ENCODE measurements at regions not wholly inside any gene's neighbourhood (a gene's known extent, or its start where the extent isn't known, plus 50 kb on each side); places are given as distances from the start of the nearest gene placed in this dataset.
"Not testable (repeated sequence)": the region's sequence is repeated elsewhere in the genome, so short reads cannot be mapped to it uniquely, and the experiment has no call there.

DNA sequence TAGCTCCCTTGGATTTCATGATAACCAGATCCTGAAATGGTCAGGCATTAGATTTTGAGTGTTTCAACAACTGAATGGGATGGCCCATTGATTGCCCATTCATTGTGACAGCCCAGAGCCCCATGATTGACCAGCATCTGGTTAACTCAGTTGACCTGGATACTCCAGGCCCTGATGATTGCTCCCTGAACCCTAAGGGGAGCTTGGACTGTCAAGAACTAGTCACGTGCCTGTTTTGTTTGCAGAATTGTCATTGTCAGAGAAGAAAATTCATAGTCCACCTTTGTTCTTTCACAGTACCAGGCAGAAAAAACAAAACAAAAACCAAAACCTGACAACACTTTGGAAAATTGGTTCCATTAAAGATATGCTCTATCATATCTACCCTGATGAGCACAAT is 241.3 kb upstream of the ONECUT1 start:
- Histone ChIP-seq H3K36me3 (ENCODE audit: control insufficient read depth in 1 of 2, insufficient read depth in 2 of 2, low read length in 2 of 2) (no peaks in the 10 kb centered on the region), H3K4me1 (ENCODE audit: control insufficient read depth in 1 of 2, insufficient read depth in 2 of 2, low read length in 2 of 2) (no peaks in the 10 kb centered on the region), H3K9ac (ENCODE audit: low read depth in 1 of 2, low read length in 2 of 2) (no peak overlapping the region), H3K4me3 (ENCODE audit: low read depth in 1 of 2, low read length in 2 of 2) (no peak overlapping the region), H3K9me3 (ENCODE audit: control insufficient read depth in 1 of 2, low read length in 2 of 2) (no peaks in the 10 kb centered on the region), H3K27me3 (ENCODE audit: control insufficient read depth in 1 of 2, insufficient read depth in 2 of 2, low read length in 2 of 2) (no peaks in the 10 kb centered on the region), H3K27ac (ENCODE audit: low read depth, low read length) (no peak overlapping the region)

DNA sequence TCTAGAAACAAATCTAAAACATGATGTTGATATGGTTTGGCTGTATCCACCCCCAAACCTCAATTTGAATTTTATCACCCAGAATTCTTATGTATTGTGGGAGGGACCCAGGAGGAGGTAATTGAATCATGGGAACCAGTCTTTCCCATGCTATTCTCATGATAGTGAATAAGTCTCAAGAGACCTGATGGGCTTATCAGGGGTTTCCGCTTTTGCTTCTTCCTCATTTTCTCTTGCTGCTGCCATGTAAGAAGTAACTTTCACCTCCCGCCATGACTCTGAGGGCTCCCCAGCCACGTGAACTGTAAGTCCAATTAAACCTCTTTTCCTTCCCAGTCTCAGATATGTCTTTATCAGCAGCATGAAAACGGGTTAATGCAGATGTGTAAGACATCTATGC is 232.7 kb upstream of the ONECUT1 start:
- no peaks in the 10 kb centered on the region for H3K4me1 ChIP-seq (ENCODE audit: control insufficient read depth in 1 of 2, insufficient read depth in 2 of 2, low read length in 2 of 2)
- no peaks in the 10 kb centered on the region for H3K9me3 ChIP-seq (ENCODE audit: control insufficient read depth in 1 of 2, low read length in 2 of 2)
- H3K4me3 ChIP-seq (ENCODE audit: low read depth in 1 of 2, low read length in 2 of 2) = no peak overlapping the region
- H3K27me3 ChIP-seq (ENCODE audit: control insufficient read depth in 1 of 2, insufficient read depth in 2 of 2, low read length in 2 of 2) = no peaks in the 10 kb centered on the region
- no peak overlapping the region for H3K27ac ChIP-seq (ENCODE audit: low read depth, low read length)
- H3K36me3 ChIP-seq (ENCODE audit: control insufficient read depth in 1 of 2, insufficient read depth in 2 of 2, low read length in 2 of 2) = no peaks in the 10 kb centered on the region
- H3K9ac ChIP-seq (ENCODE audit: low read depth in 1 of 2, low read length in 2 of 2) = no peak overlapping the region

DNA sequence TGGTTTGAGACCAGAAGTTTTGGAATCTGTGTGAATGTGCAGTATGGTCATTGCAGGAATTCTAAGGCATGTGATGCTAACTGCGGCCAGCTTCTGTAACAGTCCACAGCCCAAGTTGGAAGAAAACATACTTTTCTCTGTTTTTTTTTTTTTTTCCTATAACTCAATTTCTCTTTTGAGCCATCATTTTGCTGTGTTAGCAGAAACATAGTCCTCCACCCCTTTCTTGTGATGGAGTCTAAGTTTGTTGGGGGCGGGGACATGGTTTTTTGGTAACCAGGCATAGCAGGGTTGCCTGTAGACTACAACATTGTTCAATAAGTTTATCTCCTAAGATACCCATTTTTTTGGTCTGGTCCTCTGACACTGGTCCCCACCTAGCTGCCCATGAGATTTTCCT is 223.2 kb upstream of the ONECUT1 start:
- H3K4me3 ChIP-seq (ENCODE audit: low read depth in 1 of 2, low read length in 2 of 2) = no peak overlapping the region
- H3K9me3 ChIP-seq (ENCODE audit: control insufficient read depth in 1 of 2, low read length in 2 of 2) = no peaks in the 10 kb centered on the region
- H3K9ac ChIP-seq (ENCODE audit: low read depth in 1 of 2, low read length in 2 of 2) = no peak overlapping the region
- H3K27me3 ChIP-seq (ENCODE audit: control insufficient read depth in 1 of 2, insufficient read depth in 2 of 2, low read length in 2 of 2) = no peaks in the 10 kb centered on the region
- no peaks in the 10 kb centered on the region for H3K36me3 ChIP-seq (ENCODE audit: control insufficient read depth in 1 of 2, insufficient read depth in 2 of 2, low read length in 2 of 2)
- no peaks in the 10 kb centered on the region for H3K4me1 ChIP-seq (ENCODE audit: control insufficient read depth in 1 of 2, insufficient read depth in 2 of 2, low read length in 2 of 2)
- no peak overlapping the region for H3K27ac ChIP-seq (ENCODE audit: low read depth, low read length)

DNA sequence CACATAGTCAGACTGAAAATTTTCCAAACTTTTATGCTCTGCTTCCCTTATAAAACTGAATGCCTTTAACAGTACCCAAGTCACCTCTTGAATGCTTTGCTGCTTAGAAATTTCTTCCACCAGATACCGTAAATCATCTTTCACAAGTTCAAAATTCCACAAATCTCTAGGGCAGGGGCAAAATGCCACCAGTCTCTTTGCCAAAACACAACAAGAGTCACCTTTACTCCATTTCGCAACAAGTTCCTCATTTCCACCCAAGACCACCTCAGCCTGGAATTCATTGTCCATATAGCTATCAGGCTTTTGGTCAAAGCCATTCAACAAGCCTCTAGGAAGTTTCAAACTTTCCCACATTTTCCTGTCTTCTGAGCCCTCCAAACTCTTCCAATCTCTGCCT is 221.6 kb upstream of the ONECUT1 start:
- H3K27ac ChIP-seq (ENCODE audit: low read depth, low read length); H3K4me3 ChIP-seq (ENCODE audit: low read depth in 1 of 2, low read length in 2 of 2); H3K36me3 ChIP-seq (ENCODE audit: control insufficient read depth in 1 of 2, insufficient read depth in 2 of 2, low read length in 2 of 2); H3K27me3 ChIP-seq (ENCODE audit: control insufficient read depth in 1 of 2, insufficient read depth in 2 of 2, low read length in 2 of 2); H3K4me1 ChIP-seq (ENCODE audit: control insufficient read depth in 1 of 2, insufficient read depth in 2 of 2, low read length in 2 of 2); H3K9me3 ChIP-seq (ENCODE audit: control insufficient read depth in 1 of 2, low read length in 2 of 2); H3K9ac ChIP-seq (ENCODE audit: low read depth in 1 of 2, low read length in 2 of 2): not testable (repeated sequence)

DNA sequence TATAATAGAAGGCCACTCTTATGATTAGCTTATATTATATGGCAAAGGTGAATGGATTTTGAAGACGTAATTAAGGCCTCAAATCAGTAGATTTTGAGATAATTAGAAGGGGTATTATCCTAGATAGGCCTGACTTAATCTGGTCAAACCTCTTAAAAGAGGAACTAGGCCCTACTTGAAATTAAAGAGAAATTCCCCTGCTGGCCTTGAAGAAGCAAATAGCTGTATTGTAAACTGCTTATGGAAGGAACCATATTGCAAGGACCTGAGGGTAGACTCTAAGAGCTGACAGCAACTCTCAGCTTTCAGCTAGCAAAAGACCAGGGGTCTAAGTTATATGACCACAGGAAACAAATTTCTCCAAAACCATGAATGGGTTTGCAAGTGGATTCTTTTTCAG is 219.0 kb upstream of the ONECUT1 start:
- Histone ChIP-seq H3K36me3 (ENCODE audit: control insufficient read depth in 1 of 2, insufficient read depth in 2 of 2, low read length in 2 of 2) (no peaks in the 10 kb centered on the region), H3K4me1 (ENCODE audit: control insufficient read depth in 1 of 2, insufficient read depth in 2 of 2, low read length in 2 of 2) (no peaks in the 10 kb centered on the region), H3K4me3 (ENCODE audit: low read depth in 1 of 2, low read length in 2 of 2) (no peak overlapping the region), H3K9ac (ENCODE audit: low read depth in 1 of 2, low read length in 2 of 2) (no peak overlapping the region), H3K27ac (ENCODE audit: low read depth, low read length) (no peak overlapping the region), H3K9me3 (ENCODE audit: control insufficient read depth in 1 of 2, low read length in 2 of 2) (no peaks in the 10 kb centered on the region), H3K27me3 (ENCODE audit: control insufficient read depth in 1 of 2, insufficient read depth in 2 of 2, low read length in 2 of 2) (no peaks in the 10 kb centered on the region)

DNA sequence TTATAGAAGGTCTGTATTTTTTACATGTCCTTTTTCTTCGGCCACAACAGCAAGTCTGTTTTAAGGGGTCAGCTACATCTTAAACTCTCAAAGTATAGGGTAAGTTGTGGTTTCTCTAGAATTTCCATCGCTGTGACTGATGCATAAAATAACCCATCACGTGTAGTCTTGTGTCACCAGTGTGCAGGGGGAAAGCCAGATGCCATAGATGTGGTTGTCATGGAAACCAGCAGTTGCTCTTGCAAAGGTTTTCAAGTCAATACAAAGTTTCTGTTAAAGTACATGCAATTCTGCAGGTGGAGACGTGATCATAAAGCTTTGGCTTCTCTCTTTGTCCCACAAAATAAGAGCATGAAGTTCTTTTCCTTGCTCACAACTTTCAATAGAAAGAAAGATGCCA is 210.3 kb upstream of the ONECUT1 start:
- Histone ChIP-seq H3K4me1 (ENCODE audit: control insufficient read depth in 1 of 2, insufficient read depth in 2 of 2, low read length in 2 of 2) (no peaks in the 10 kb centered on the region), H3K27ac (ENCODE audit: low read depth, low read length) (no peak overlapping the region), H3K36me3 (ENCODE audit: control insufficient read depth in 1 of 2, insufficient read depth in 2 of 2, low read length in 2 of 2) (no peaks in the 10 kb centered on the region), H3K9ac (ENCODE audit: low read depth in 1 of 2, low read length in 2 of 2) (no peak overlapping the region), H3K4me3 (ENCODE audit: low read depth in 1 of 2, low read length in 2 of 2) (no peak overlapping the region), H3K9me3 (ENCODE audit: control insufficient read depth in 1 of 2, low read length in 2 of 2) (peaks cover 0 to 4% of the 10 kb centered on the region in 2 donors), H3K27me3 (ENCODE audit: control insufficient read depth in 1 of 2, insufficient read depth in 2 of 2, low read length in 2 of 2) (no peaks in the 10 kb centered on the region)

DNA sequence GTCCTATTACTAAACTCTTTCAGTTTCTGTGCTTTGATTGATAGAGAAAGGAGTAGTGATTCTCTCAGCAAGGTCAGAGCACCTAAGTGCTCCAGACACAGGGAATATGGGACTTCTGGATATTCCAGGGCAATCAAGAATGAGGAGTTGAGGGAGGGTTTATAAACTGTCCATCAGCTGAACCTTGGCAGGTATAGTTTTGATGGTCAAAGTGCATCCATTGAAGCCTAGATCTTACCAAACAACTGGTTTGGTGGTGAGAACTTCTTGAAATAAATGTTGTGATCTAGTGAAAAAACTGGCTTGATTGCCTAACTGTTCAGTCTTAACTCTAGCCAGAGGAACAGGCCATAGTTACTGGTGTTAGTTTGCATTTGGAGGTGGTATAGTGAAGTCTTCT is 207.0 kb upstream of the ONECUT1 start:
- Histone ChIP-seq H3K4me1 (ENCODE audit: control insufficient read depth in 1 of 2, insufficient read depth in 2 of 2, low read length in 2 of 2) (no peaks in the 10 kb centered on the region), H3K4me3 (ENCODE audit: low read depth in 1 of 2, low read length in 2 of 2) (no peak overlapping the region), H3K9ac (ENCODE audit: low read depth in 1 of 2, low read length in 2 of 2) (no peak overlapping the region), H3K36me3 (ENCODE audit: control insufficient read depth in 1 of 2, insufficient read depth in 2 of 2, low read length in 2 of 2) (no peaks in the 10 kb centered on the region), H3K27me3 (ENCODE audit: control insufficient read depth in 1 of 2, insufficient read depth in 2 of 2, low read length in 2 of 2) (no peaks in the 10 kb centered on the region), H3K27ac (ENCODE audit: low read depth, low read length) (no peak overlapping the region), H3K9me3 (ENCODE audit: control insufficient read depth in 1 of 2, low read length in 2 of 2) (peaks cover 0 to 4% of the 10 kb centered on the region in 2 donors)

DNA sequence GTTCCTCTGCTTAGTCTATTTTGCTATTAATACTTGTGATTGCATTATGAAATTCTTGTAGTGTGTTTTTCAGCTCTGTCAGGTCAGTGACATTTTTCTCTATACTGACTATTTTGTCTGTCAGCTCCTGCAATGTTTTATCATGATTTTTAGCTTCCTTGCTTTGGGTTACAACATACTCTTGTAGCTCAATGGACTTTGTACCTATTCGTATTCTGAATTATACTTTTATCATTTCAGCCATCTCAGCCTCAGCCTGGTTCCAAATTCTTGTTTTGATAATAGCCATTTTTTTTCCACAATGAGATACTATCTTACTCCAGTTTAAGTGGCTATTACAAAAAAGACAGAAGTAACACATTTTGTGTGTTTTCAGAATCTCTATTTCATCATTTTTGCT is 204.2 kb upstream of the ONECUT1 start:
- no peak overlapping the region for H3K27ac ChIP-seq (ENCODE audit: low read depth, low read length)

DNA sequence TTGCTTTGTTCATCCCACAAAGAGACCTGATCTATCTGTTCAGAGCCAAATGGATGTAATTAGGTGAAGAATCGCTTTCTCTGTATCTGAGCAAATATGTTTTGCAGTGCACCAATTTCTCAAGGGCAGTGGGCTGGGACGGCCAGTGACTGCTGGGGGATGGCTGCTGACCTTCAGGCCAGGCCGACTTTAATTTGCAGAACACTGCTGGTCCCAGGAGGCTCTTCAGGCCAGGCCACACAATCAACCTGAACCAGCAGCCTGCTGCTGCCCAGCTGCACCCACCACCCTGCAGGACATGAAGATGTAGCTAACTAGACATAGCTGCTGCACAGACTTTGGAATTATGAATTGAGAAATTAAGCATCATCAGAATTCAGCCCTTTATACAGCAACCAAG is 194.4 kb upstream of the ONECUT1 start:
- Histone ChIP-seq H3K27me3 (ENCODE audit: control insufficient read depth in 1 of 2, insufficient read depth in 2 of 2, low read length in 2 of 2) (no peaks in the 10 kb centered on the region), H3K27ac (ENCODE audit: low read depth, low read length) (no peak overlapping the region), H3K4me1 (ENCODE audit: control insufficient read depth in 1 of 2, insufficient read depth in 2 of 2, low read length in 2 of 2) (no peaks in the 10 kb centered on the region), H3K4me3 (ENCODE audit: low read depth in 1 of 2, low read length in 2 of 2) (no peak overlapping the region), H3K36me3 (ENCODE audit: control insufficient read depth in 1 of 2, insufficient read depth in 2 of 2, low read length in 2 of 2) (no peaks in the 10 kb centered on the region), H3K9ac (ENCODE audit: low read depth in 1 of 2, low read length in 2 of 2) (no peak overlapping the region), H3K9me3 (ENCODE audit: control insufficient read depth in 1 of 2, low read length in 2 of 2) (no peaks in the 10 kb centered on the region)

More for the DNA sequence above, 204.2 kb upstream of the ONECUT1 start:
- no peaks in the 10 kb centered on the region for H3K27me3 ChIP-seq (ENCODE audit: control insufficient read depth in 1 of 2, insufficient read depth in 2 of 2, low read length in 2 of 2)
- no peak overlapping the region for H3K4me3 ChIP-seq (ENCODE audit: low read depth in 1 of 2, low read length in 2 of 2)
- peaks cover 0 to 4% of the 10 kb centered on the region in 2 donors for H3K9me3 ChIP-seq (ENCODE audit: control insufficient read depth in 1 of 2, low read length in 2 of 2)
- H3K4me1 ChIP-seq (ENCODE audit: control insufficient read depth in 1 of 2, insufficient read depth in 2 of 2, low read length in 2 of 2) = no peaks in the 10 kb centered on the region
- no peaks in the 10 kb centered on the region for H3K36me3 ChIP-seq (ENCODE audit: control insufficient read depth in 1 of 2, insufficient read depth in 2 of 2, low read length in 2 of 2)
- no peak overlapping the region for H3K9ac ChIP-seq (ENCODE audit: low read depth in 1 of 2, low read length in 2 of 2)

DNA sequence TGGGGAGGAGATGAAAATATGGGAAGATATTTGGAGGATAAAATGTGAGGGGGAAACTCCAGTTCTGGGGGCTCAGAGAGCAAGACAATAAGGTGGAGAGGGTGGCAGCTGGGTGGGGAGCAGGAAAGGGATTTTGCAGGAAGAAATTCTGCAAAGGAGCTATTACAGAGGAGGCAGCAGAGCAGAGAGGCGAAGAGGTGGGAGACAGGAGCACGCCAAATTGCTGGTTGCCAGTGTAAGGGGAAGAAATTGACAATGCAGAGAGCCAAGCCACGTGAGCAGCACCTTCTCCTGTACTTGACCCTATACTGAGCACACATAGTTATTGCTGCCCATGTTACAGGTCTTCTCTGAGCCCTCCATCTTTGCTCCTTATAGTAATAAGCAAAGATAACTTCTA is 190.3 kb upstream of the ONECUT1 start:
- Histone ChIP-seq H3K4me1 (ENCODE audit: control insufficient read depth in 1 of 2, insufficient read depth in 2 of 2, low read length in 2 of 2) (no peaks in the 10 kb centered on the region), H3K36me3 (ENCODE audit: control insufficient read depth in 1 of 2, insufficient read depth in 2 of 2, low read length in 2 of 2) (no peaks in the 10 kb centered on the region), H3K4me3 (ENCODE audit: low read depth in 1 of 2, low read length in 2 of 2) (no peak overlapping the region), H3K27ac (ENCODE audit: low read depth, low read length) (no peak overlapping the region), H3K27me3 (ENCODE audit: control insufficient read depth in 1 of 2, insufficient read depth in 2 of 2, low read length in 2 of 2) (no peaks in the 10 kb centered on the region), H3K9ac (ENCODE audit: low read depth in 1 of 2, low read length in 2 of 2) (no peak overlapping the region), H3K9me3 (ENCODE audit: control insufficient read depth in 1 of 2, low read length in 2 of 2) (no peaks in the 10 kb centered on the region)

DNA sequence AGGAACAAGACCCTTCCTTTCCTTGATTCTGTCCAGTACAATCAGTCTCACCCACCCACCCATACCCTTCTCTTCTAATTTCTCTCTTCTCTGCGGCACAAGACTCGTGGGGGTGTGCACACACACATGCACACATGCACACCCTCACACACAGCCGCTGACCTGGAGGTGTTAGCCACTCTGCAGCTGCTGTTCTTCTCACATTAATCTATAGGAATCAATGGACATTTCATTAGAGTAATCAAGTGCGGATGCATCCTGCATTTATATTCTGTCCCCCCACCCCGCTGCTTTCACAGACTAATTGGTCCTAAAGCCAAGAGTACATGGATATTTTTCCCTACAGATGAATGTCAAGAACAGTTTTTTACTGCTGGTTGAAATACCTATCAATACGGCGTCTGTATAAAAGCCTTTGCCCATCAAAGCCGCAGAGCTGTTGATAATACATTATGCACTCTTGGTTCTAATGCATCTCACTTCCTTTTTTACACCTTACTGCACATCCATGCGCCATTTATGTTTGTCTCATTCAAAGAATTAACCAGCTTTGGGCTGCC is 186.5 kb upstream of the ONECUT1 start:
- no peak overlapping the region for H3K4me3 ChIP-seq (ENCODE audit: low read depth in 1 of 2, low read length in 2 of 2)
- no peak overlapping the region for H3K27ac ChIP-seq (ENCODE audit: low read depth, low read length)
- no peaks in the 10 kb centered on the region for H3K36me3 ChIP-seq (ENCODE audit: control insufficient read depth in 1 of 2, insufficient read depth in 2 of 2, low read length in 2 of 2)
- no peaks in the 10 kb centered on the region for H3K27me3 ChIP-seq (ENCODE audit: control insufficient read depth in 1 of 2, insufficient read depth in 2 of 2, low read length in 2 of 2)
- H3K9ac ChIP-seq (ENCODE audit: low read depth in 1 of 2, low read length in 2 of 2) = no peak overlapping the region
- H3K4me1 ChIP-seq (ENCODE audit: control insufficient read depth in 1 of 2, insufficient read depth in 2 of 2, low read length in 2 of 2) = no peaks in the 10 kb centered on the region
- H3K9me3 ChIP-seq (ENCODE audit: control insufficient read depth in 1 of 2, low read length in 2 of 2) = no peaks in the 10 kb centered on the region
